ENCODE measurements at regions not wholly inside any gene's neighbourhood (a gene's known extent, or its start where the extent isn't known, plus 50 kb on each side); places are given as distances from the start of the nearest gene placed in this dataset.
A peak's percentile ranks its signal among the peaks of the same experiment; 100 is the strongest.

GRCh38 chr1:234732671-234733390 lies 122.9 kb upstream of the IRF2BP2 start:
- DNase-seq (ENCODE audit: low spot score) = no peak

GRCh38 chr1:234732260-234732659 lies 122.3 kb upstream of the IRF2BP2 start:
- no peak for DNase-seq (ENCODE audit: low spot score)

GRCh38 chr1:234731569-234732085 lies 121.6 kb upstream of the IRF2BP2 start:
- no peak for DNase-seq (ENCODE audit: low spot score)

- peak; percentile 75 for DNase-seq (ENCODE audit: low spot score)
Observed at GRCh38 chr1:234730770-234731568, 121.0 kb upstream of the IRF2BP2 start.

GRCh38 chr1:234730475-234730769 lies 120.4 kb upstream of the IRF2BP2 start:
- DNase-seq (ENCODE audit: low spot score) = no peak

GRCh38 chr1:234729561-234730474 lies 119.8 kb upstream of the IRF2BP2 start:
- peak; percentile 68 for DNase-seq (ENCODE audit: low spot score)

- DNase-seq (ENCODE audit: low spot score) = no peak
Observed at GRCh38 chr1:234728740-234729139, 118.8 kb upstream of the IRF2BP2 start.

- DNase-seq (ENCODE audit: low spot score) = no peak
Observed at GRCh38 chr1:234727018-234727940, 117.3 kb upstream of the IRF2BP2 start.

- DNase-seq (ENCODE audit: low spot score) = no peak
Observed at GRCh38 chr1:234726359-234726943, 116.5 kb upstream of the IRF2BP2 start.

GRCh38 chr1:234725177-234726132 lies 115.5 kb upstream of the IRF2BP2 start:
- DNase-seq (ENCODE audit: low spot score) = peak; percentile 60

GRCh38 chr1:234724516-234725176 lies 114.7 kb upstream of the IRF2BP2 start:
- DNase-seq (ENCODE audit: low spot score) = peak; percentile 46

GRCh38 chr1:234722904-234723720 lies 113.1 kb upstream of the IRF2BP2 start:
- peak; percentile 54 for DNase-seq (ENCODE audit: low spot score)

GRCh38 chr1:234722270-234722704 lies 112.3 kb upstream of the IRF2BP2 start:
- DNase-seq (ENCODE audit: low spot score) = no peak

GRCh38 chr1:234721476-234722269 lies 111.7 kb upstream of the IRF2BP2 start:
- no peak for DNase-seq (ENCODE audit: low spot score)

GRCh38 chr1:234720709-234721441 lies 110.9 kb upstream of the IRF2BP2 start:
- DNase-seq (ENCODE audit: low spot score) = no peak

- no peak for DNase-seq (ENCODE audit: low spot score)
Observed at GRCh38 chr1:234719454-234720251, 109.7 kb upstream of the IRF2BP2 start.
